ENCODE measurements at regions not wholly inside any gene's neighbourhood (a gene's known extent, or its start where the extent isn't known, plus 50 kb on each side); places are given as distances from the start of the nearest gene placed in this dataset.

DNA sequence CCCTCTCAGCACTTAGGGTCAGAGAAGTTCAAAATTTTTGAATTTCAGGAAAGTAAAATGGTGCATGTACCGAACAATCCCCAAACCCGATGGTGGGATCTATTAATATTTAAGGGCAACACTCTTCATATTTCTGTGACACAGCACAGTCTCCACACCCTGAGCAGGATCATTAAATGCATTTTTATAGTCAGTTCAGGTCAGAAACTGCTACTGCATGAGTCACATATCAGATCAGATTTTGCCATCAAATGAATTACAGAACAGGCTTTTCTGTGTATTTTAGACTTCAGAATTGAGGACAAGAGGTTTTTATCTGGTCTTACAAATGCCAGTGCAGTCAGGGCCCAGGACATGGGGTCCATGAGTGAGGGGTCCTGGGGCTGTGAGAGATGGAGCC is 79.2 kb downstream of the RIPK4 start:
- Histone ChIP-seq H3K4me2 (ENCODE audit: low read depth, low read length) (no peak overlapping the region), H3K4me3 (replicated peaks in 1 of 3; ENCODE audit: insufficient read depth in 1 of 3, low read depth in 2 of 3, low read length in 3 of 3) (no peak overlapping the region), H3K9me3 (ENCODE audit: low read length) (no peaks in the 10 kb centered on the region), H3K36me3 (replicated peaks in 1 of 2; ENCODE audit: control insufficient read depth in 1 of 2, insufficient read depth in 2 of 2, low read length in 2 of 2) (no peaks in the 10 kb centered on the region), H3K9ac (ENCODE audit: insufficient read depth, low read depth, low read length) (no peak overlapping the region), H2AFZ (ENCODE audit: low read length) (no peak overlapping the region), H3K27ac (ENCODE audit: extremely low read length, insufficient read depth, low read length) (no peak overlapping the region), H3K79me2 (ENCODE audit: insufficient read depth, low read length) (no peaks in the 10 kb centered on the region), H3K27me3 (ENCODE audit: control insufficient read depth in 1 of 2, insufficient read depth in 2 of 2, low read length in 2 of 2) (peaks cover 3 to 23% of the 10 kb centered on the region in 2 experiments; a peak in 4 of 5 replicates), H4K20me1 (ENCODE audit: insufficient read depth, low read length) (no peaks in the 10 kb centered on the region), H3K4me1 (ENCODE audit: insufficient read depth, low read length) (peaks cover 63% of the 10 kb centered on the region)
- intact Hi-C loops (cut with micrococcal nuclease; ENCODE audit: unreplicated experiment): no loop called here
- TF ChIP-seq GATAD2A (CRISPR knock-in tag; IDR thresholded peaks at IDR 0.05) (no peak), ATF1 (CRISPR knock-in tag; IDR thresholded peaks at IDR 0.05) (no peak), ZNF75D (CRISPR knock-in tag; IDR thresholded peaks at IDR 0.05; ENCODE audit: borderline replicate concordance) (no peak)
- ChIA-PET CTCF (ENCODE audit: low intra/inter-chr PET ratio, low total read pairs) (no interaction called here), POLR2A (interaction anchor here (5.1 kb wide), 1 partner anchor 27 kb away, joined by 55 read pairs; no protein-coding TSS in a partner anchor)
- BruUV-seq (replicated peaks): no TSS peak
- ATAC-seq: no peak
- in situ Hi-C loops (cut with HindIII; ENCODE audit: extremely low pct_ligation_motif_present, low pct_unique_long_range_greater_than_20kb): no loop called here
- WGBS (ENCODE audit: low lambda C conversion rate): 71% methylated on average over 2 of the region's 2 CpGs
- no peak for FAIRE-seq
- no peak for DNase-seq (ENCODE audit: low spot score)

DNA sequence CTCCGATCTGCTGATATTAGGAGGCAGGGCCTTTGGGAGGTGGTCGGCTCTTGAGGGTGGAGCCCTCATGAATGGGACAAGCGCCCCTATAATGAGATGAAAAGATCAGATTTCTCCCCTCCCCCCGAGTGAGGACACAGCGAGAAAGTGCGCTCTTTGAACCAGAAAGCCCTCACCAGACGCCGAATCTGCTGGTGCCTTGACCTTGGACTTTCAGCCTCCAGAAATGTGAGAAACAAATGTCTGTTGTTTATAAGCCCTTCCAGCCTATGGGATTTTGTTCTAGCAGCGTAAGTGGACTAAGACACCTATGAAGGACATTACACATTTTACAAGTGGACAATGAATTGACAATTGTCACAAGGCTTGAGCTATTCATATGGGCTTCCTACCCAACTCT is 80.2 kb downstream of the RIPK4 start:
- 2% methylated on average over 4 of the region's 9 CpGs for WGBS (ENCODE audit: low lambda C conversion rate)
- no TSS peak for BruUV-seq (replicated peaks)
- Histone ChIP-seq H2AFZ (ENCODE audit: low read length) (no peak overlapping the region), H4K20me1 (ENCODE audit: insufficient read depth, low read length) (no peaks in the 10 kb centered on the region), H3K36me3 (replicated peaks in 1 of 2; ENCODE audit: control insufficient read depth in 1 of 2, insufficient read depth in 2 of 2, low read length in 2 of 2) (no peaks in the 10 kb centered on the region), H3K9ac (ENCODE audit: insufficient read depth, low read depth, low read length) (no peak overlapping the region), H3K9me3 (ENCODE audit: low read length) (no peaks in the 10 kb centered on the region), H3K4me1 (ENCODE audit: insufficient read depth, low read length) (peaks cover 63% of the 10 kb centered on the region), H3K27ac (ENCODE audit: extremely low read length, insufficient read depth, low read length) (no peak overlapping the region), H3K4me2 (ENCODE audit: low read depth, low read length) (peak overlapping the region; percentile 50), H3K4me3 (replicated peaks in 1 of 3; ENCODE audit: insufficient read depth in 1 of 3, low read depth in 2 of 3, low read length in 3 of 3) (peak overlapping the region in 1 of 3 experiments; percentile 24; a peak in 1 of 6 replicates), H3K79me2 (ENCODE audit: insufficient read depth, low read length) (no peaks in the 10 kb centered on the region), H3K27me3 (ENCODE audit: control insufficient read depth in 1 of 2, insufficient read depth in 2 of 2, low read length in 2 of 2) (peaks cover 3 to 24% of the 10 kb centered on the region in 2 experiments; a peak in 4 of 5 replicates)
- in situ Hi-C loops (cut with HindIII; ENCODE audit: extremely low pct_ligation_motif_present, low pct_unique_long_range_greater_than_20kb) (no loop called here), intact Hi-C loops (cut with micrococcal nuclease; ENCODE audit: unreplicated experiment) (no loop called here)
- CTCF ChIA-PET (ENCODE audit: low intra/inter-chr PET ratio, low total read pairs): no interaction called here
- POLR2A ChIA-PET: interaction anchor here (1.5 to 5.1 kb wide), 2 partner anchors 20 to 28 kb away, joined by 4 to 55 read pairs; no protein-coding TSS in a partner anchor
- peak; percentile 24 for ATAC-seq
- DNase-seq (ENCODE audit: low spot score): peak; percentile 72
- FAIRE-seq: peak; percentile 90
- TF ChIP-seq HDAC1 (CRISPR knock-in tag; IDR thresholded peaks at IDR 0.05) (peak; percentile 51; the same call in 1 of the 2 replicates), CBX2 (IDR thresholded peaks at IDR 0.05; ENCODE audit: low read depth, low read length) (no peak), CBX2 (CRISPR knock-in tag; IDR thresholded peaks at IDR 0.05; ENCODE audit: low read depth) (no peak), ZNF75D (CRISPR knock-in tag; IDR thresholded peaks at IDR 0.05; ENCODE audit: borderline replicate concordance) (no peak), NCOA2 (CRISPR knock-in tag; IDR thresholded peaks at IDR 0.05) (peak; percentile 46; the same call in 1 of the 2 replicates), FOSL2 (CRISPR knock-in tag; IDR thresholded peaks at IDR 0.05) (0 out of 2 replicates have a peak, but pooled peaks have one; percentile 5), SIX4 (CRISPR knock-in tag; IDR thresholded peaks at IDR 0.05) (peak; percentile 58), ATF1 (CRISPR knock-in tag; IDR thresholded peaks at IDR 0.05) (peak; percentile 28; the same call in 1 of the 2 replicates), SOX5 (CRISPR knock-in tag; IDR thresholded peaks at IDR 0.05; ENCODE audit: borderline replicate concordance) (peak; percentile 66; the same call in 1 of the 2 replicates), SAP130 (CRISPR knock-in tag; IDR thresholded peaks at IDR 0.05; ENCODE audit: low read depth) (peak; percentile 33), RXRA (CRISPR knock-in tag; IDR thresholded peaks at IDR 0.05) (peak; percentile 41; the same call in 1 of the 2 replicates), ATM (IDR thresholded peaks at IDR 0.05; ENCODE audit: borderline replicate concordance) (no peak), FOXK1 (CRISPR knock-in tag; IDR thresholded peaks at IDR 0.05; ENCODE audit: borderline replicate concordance, low read depth) (peak; percentile 83; the same call in 1 of the 2 replicates), NFKBIZ (CRISPR knock-in tag; IDR thresholded peaks at IDR 0.05) (no peak)
- TF ChIP-seq, protein P1, sequence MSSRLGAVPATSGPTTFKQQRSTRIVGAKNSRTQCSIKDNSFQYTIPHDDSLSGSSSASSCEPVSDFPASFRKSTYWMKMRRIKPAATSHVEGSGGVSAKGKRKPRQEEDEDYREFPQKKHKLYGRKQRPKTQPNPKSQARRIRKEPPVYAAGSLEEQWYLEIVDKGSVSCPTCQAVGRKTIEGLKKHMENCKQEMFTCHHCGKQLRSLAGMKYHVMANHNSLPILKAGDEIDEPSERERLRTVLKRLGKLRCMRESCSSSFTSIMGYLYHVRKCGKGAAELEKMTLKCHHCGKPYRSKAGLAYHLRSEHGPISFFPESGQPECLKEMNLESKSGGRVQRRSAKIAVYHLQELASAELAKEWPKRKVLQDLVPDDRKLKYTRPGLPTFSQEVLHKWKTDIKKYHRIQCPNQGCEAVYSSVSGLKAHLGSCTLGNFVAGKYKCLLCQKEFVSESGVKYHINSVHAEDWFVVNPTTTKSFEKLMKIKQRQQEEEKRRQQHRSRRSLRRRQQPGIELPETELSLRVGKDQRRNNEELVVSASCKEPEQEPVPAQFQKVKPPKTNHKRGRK (CRISPR knock-in tag; IDR thresholded peaks at IDR 0.05): no peak
- TF ChIP-seq, protein P2, sequence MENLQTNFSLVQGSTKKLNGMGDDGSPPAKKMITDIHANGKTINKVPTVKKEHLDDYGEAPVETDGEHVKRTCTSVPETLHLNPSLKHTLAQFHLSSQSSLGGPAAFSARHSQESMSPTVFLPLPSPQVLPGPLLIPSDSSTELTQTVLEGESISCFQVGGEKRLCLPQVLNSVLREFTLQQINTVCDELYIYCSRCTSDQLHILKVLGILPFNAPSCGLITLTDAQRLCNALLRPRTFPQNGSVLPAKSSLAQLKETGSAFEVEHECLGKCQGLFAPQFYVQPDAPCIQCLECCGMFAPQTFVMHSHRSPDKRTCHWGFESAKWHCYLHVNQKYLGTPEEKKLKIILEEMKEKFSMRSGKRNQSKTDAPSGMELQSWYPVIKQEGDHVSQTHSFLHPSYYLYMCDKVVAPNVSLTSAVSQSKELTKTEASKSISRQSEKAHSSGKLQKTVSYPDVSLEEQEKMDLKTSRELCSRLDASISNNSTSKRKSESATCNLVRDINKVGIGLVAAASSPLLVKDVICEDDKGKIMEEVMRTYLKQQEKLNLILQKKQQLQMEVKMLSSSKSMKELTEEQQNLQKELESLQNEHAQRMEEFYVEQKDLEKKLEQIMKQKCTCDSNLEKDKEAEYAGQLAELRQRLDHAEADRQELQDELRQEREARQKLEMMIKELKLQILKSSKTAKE (CRISPR knock-in tag; IDR thresholded peaks at IDR 0.05; ENCODE audit: borderline replicate concordance): peak; percentile 65; the same call in 1 of the 2 replicates

All from HepG2 (cell line).